NCI-H69 (cell line): ENCODE measurements at regions not wholly inside any gene's neighbourhood (a gene's known extent, or its start where the extent isn't known, plus 50 kb on each side); places are given as distances from the start of the nearest gene placed in this dataset.

Experiments
- DNase-seq: peaks from one replicate; lab custom pipeline; 2025; lab: John Stamatoyannopoulos, UW

DNA sequence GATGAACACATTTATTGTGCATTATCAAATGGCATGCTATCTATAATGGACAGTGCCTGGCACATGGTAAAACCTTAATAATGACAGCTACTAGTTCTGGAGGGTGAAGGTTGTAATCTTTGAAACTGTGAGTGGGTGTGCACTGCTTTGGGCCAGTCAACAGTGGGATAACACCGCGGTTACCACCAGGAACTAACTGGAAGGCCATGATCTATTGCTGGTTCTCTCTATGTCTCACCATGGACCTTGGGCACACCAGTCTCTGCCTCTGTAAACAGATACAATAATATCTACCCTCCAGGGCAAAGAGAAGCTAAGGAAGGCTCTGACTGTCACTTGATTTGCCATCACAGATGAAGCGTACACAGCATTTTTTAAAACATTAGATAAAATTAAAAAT lies 198.6 kb upstream of the ESRRG start:
- DNase-seq = no peak

DNA sequence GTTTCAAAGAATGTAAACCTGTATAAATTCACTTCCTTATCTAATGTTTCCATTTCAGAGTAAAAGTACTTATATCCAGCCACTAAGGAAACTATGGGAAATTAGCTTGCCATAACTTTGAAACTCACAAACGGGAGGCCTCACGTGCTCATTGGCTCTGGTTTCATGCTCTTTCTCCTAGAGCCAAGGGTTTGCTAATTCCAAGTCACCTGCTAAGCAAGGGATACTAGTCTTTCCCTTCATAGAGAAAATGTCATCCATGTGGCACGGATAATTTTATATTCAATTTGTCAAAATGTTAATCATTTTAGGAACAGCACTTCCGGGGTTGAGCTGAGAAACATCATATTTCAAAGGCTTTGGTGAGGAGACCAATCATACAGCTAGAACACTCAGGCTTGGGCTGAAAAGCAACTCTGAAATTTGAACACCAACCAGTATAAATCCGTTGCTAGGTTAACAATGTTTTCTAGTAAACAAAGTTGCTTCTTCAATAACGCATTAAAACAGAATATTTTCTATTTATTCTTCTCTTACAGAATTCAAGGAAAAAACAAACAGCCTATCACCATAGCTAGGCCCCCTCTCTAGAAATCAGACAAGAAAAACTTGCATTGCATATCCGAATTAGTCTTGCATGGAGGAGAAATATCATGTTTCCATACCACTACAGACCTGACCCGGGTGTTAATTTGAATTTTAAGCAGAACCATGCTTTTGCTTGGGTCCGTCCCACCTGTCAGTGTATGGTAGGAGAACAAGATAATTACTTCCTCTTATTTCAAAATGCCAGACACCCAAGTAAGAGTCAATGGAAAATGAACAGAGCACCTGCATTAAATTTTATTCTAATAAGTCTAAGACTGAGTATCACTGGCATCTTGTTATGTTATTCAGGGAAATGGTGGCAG lies 196.1 kb upstream of the ESRRG start:
- no peak for DNase-seq

DNA sequence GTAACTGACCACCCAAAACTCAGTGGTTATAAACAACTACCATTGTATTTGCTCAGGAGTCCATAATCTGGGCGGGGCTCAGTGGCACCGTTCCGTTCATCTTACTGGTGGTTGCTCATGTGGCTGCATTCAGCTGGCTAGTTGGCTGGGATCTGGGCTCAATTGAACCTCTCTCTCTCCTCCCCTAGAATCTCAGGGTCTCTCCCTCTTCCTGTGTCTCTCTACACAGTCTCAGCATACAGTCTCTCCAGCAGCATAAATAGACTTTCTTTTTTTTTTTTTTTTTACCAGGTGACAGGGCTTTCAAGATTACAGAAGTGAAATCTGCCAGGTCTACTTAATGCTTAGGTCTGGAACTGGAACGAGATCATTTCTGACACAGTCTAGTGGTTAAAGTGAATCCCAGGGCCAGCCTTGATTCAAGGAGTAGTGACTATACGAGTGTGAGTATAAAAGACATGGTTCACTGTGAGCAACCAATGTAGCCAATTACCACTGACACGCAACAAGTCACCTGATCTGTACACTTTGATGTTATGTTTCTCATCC lies 193.7 kb upstream of the ESRRG start:
- no peak for DNase-seq

DNA sequence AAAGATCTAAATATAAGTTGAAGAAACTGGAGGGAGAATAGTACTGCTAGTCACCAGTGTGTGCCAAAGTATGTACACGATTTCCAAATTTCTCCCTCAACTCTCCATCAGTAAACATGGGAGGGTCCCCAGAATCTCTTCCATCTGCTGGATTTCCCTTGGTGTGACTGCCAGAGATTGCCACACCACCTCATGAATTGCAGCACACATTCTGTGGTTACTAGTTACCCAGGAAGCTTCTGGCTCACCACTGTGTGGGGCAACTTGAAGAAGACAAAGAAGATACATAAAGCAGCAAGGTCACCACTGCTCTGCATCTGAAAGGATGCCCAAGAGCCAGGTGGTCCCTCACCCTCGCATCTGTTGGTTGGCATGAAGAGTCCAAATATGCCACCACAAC lies 191.7 kb upstream of the ESRRG start:
- no peak for DNase-seq

DNA sequence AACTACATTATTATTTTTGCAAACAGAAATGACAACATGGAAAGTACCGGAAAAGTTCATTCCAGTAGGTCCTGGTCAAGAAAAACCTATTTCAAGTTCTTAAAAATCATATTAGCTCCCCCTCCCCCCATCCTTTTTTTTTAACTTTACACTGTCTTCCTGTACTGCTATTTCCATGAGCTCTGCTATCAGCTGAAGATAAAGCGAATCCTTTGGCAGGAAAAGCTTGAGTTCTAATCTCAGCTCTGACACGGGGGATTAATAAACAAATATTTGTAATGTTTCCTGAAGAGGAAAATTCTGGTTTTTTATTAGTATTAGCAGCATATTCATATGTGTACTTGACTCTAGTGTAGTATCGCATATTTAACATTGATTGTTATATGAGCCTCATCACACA lies 190.7 kb upstream of the ESRRG start:
- DNase-seq = no peak

DNA sequence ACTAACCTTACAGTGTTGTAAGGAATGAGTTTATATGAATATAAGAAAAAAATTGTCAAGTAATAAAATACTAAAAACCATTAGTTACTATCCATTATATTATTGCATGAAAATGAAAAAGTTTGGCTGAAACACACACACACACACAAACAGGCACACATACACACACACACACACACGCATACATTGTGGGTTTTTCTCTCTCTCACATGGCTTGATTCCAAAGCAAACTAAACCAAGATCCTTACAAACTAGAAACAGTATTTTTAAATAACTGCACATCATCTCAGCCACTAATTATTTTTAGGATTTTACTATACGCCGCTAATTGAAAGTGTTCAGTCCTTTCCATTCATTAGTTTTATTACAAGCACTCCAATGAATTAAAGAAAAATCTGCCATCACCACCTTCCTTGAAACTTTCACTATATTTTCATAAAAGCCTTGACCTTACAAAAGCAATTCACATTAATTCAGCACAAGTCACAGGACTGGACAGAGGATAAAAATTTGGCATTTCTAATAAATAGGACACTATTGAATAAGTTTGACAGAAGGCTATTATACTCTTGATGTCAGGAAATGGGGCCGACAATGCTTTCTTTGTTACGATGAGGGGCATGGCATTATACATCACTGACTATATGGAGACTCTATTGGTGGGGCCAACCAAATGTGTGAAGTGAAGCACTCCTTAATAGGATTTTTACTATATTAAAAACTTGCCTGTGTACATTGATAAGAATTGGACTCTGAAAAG lies 187.0 kb upstream of the ESRRG start:
- DNase-seq = no peak

DNA sequence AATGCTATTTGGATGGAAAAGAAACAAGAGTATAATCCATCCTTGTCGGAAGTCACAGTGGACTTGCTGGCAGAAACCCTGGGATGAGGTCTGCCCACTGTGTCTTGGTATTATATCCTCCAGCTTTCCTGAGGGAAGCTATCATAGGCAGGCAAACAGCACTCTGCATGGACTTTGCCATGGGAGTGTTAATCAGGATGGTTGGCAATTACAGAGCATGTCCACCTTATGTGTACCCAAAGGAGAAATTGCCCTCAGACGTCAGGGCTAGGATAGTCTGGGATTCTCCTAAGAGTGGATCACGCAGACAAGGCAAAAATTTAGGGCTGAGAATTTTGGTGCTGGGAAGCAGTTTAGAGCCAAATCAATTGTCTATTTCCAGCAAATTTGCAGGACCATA lies 184.9 kb upstream of the ESRRG start:
- peak; percentile 22 for DNase-seq

DNA sequence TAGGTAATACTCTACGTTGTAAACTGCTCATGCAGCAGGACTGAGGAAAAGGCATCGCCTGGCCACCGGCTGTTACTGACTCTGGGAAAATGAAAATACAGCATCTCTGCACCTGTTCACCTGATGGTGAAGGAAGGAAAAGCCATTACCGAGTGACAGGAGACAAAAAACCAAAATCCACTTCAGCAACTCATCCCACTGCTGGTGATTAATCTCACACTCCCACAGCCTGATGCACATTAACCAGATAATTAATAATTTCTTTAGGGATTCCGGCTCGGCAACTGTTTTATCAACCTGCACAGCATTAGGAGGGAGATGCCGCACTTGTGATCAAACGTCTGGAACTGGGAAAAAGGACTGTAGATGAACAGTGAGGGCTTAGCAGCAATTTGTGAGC lies 183.9 kb upstream of the ESRRG start:
- DNase-seq = no peak

DNA sequence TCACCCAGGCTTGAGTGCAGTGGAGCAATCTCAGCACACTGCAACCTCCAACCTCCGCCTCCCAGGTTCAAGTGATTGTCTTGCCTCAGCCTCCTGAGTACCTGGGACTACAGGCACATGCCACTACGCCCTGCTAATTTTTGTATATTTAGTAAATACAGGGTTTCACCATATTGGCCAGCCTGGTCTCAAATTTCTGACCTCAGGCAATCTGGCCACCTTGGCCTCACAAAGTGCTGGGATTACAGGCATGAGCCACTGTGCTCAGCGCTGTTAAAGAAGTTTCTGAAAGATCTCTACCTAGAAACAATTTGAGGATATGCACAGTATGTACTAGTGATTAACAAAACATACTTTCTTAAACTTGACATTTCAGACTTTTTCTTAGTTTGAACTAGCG lies 182.6 kb upstream of the ESRRG start:
- peak; percentile 57 for DNase-seq

DNA sequence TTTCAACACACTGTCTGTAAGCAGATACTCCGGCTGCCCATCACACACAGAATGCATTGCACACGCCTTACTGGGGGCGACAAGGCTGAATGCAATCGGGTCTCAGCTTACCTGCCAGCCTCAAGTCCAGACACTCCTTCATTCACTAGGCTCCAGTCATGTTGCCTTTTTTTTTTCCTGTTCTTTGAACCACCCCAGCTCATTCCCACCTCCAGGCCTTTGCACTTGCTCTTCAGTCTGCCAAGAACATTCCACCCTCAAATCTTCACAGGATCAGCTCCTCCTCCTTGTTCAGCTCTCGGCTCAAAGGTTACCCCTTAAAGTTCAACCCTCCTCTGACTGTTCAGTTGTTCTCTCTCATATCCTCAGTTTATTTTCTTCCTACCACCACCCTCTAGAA lies 181.9 kb upstream of the ESRRG start:
- no peak for DNase-seq

DNA sequence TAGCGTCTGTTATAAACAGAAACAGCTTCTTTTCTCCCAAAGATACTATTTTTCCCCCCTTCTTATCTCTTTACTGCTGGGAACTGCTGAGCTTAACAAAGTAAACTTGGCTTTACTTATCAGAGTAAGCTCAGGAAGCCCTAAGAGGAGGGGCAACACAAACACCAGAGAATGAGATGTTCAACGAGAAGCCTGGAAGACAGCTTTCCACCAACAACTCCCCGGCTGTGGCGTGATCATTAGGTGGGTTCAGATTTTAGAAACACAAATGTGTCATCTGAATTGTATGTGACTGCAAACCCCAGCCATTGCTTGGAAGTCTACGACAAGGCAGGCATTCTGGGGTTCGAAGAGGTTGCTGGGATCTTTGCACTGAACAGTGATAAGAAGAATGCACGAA lies 181.2 kb upstream of the ESRRG start:
- DNase-seq = no peak

DNA sequence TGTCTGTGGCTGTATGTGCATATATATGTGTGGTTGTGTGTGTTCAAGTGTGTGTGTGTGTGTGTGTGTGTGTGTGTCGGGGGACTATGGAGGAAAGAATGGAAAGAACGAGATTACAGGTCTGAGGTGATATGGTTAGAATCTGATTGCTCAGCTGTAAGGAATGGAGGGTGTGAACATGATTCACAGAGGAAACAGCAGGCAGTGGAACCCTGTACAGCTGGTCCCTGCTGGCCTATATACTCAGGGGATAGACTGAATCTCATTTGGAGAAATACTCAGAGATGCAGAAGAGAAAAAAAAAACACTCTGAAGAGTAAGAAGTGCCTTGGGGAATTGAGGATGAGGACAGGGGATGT lies 180.1 kb upstream of the ESRRG start:
- peak; percentile 82 for DNase-seq

DNA sequence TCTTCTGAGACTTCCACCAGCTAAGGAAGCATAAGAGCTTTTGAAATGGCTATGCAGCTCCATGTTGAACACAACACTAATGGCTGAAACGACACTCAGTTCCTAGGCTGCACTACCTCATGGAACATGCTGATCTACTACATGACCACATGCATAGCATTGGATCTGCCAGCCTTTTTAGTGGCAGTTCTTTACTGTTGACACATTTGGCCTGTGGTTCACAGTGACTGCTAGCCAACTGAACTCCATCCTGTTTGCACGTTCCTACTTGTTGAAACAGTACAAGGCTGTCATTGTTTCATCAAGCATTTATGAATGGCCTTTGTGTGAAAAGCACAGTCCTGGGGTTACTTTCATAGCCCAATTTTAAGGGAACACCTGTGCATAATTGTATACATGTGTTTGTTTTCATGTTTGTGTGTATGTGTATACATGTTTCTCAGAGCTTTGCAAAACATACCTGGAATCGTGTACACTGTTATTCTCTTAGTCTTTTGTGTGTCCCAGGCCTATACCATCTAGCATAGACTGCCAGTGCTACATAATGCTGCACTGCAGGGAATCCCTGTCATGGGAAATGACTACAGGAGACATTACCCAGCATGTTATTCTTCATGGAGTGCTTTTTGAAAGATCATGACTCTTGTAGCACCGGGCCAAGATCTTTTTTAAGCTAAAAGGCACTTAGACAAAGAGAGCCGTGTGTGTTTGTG lies 179.6 kb upstream of the ESRRG start:
- peak; percentile 83 for DNase-seq

DNA sequence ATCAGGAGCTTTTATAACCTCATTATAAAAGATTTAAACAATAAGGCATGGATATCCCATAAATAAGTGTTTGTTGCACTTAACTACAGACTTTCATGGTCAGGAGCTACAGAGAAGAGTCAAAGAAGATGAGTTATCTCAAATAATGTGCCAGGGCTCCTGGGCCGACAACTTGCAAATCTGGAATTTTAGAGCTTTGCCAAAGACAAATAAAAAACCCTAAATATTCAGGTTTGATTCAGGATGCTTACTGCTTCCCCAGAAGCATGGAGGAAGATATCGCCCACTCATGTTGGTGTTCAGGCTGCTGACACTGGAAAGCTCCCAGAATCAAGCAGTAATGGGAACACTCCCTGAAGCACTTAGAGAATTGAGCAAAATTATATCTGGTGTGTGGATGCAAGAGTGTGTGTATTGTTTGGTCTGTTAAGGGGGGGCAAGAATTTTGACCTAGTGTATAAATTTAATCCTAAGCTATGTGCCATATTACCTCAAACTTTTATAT lies 176.9 kb upstream of the ESRRG start:
- DNase-seq = no peak

DNA sequence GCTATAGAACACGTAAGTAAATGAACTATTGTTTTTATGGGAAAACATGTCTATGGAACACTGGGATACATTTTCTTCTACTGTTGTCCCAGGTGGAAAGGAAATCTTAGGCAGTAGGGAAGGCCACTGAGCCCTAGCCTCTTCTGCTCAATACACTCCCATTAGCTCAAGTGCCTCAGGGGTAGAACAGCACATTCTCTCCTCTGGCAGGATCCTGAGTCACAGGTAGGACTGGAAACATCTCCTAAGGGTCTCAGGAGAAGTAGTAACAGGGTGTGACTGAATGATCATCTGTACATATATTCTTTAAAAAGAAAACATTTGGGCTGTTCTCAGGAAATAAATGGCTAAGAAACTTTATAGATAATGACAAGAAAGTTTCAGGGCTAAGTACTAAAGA lies 175.6 kb upstream of the ESRRG start:
- no peak for DNase-seq

DNA sequence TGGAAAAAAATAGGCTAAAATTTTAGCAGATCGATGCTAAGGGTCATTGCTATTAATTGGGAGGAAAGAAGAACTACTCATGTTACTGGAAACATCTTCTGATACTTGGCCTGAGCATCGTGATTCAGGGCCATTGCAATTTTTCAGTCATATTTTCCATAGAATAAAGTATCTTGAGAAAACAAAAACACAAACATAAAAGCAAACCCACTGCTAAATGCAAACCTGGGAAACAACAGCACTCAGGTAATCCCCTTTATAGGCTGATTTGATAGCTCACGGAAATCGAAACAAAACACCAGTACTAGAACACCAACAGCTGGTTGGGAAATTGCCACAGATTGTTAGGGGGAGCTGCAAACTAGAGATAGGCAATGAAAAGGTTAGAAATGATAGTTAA lies 172.9 kb upstream of the ESRRG start:
- peak; percentile 19 for DNase-seq

DNA sequence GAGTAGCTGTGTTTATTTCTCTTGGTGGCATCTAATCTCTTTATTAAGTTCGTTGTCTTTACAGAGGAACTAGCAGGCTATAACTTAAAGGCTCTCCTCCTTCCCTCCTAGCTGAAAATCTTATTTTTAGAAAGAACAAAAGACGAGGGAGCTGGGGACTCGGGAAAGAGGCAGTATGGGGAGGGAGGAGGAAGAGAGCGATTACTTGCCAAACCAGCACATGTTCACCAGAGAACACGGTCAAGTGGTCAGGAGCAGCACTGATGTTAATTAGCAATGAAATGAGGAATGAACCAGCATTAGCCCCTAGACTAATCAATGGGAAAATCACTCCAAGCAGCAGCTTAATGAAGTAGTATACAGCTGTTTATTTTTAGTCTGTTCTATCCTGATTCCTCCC lies 171.3 kb upstream of the ESRRG start:
- DNase-seq = peak; percentile 20

DNA sequence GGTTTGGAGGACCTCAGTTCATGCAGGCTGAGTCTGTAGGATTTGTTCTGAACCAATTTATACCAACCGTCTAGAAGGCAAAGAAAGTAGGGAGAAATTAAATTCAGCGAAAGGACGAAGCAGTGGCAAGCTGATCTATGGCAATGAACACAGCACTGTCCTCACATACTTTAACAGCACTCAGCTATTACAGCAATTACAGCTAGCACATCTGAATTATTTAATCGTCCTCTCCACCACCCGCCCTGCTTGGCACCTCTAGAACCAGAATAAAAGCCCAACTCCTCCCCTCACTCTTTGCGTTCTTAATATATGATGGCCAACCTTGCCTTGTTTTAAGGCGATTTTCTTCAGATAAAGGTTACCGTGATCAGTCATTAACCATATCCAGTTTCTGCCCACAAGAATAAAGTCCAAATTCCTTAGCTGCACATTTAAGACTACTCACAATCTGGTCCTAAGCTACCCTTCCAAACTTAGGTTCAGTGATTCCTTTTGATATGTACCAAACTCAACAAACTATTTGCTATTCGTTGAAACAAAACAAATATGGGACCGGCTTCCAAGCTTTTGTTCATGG lies 169.4 kb upstream of the ESRRG start:
- peak; percentile 76 for DNase-seq

DNA sequence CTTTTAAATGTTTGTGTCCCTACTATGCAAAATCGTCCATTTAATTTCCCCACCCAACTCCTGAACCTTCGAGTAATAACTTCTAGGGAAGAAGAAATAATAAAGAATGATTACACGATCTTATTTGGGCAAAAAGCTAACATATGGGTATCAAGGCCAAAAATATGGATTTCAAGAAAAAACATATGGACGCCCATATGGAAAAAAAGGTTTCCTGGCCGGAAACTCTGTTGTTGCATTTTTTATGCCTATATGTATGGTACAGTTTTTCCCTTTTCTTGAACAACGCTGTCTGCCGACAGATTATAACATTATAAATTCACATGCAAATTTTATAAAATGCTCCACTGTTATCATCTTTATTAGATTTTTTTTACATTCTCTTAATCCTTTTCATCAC lies 167.6 kb upstream of the ESRRG start:
- no peak for DNase-seq

DNA sequence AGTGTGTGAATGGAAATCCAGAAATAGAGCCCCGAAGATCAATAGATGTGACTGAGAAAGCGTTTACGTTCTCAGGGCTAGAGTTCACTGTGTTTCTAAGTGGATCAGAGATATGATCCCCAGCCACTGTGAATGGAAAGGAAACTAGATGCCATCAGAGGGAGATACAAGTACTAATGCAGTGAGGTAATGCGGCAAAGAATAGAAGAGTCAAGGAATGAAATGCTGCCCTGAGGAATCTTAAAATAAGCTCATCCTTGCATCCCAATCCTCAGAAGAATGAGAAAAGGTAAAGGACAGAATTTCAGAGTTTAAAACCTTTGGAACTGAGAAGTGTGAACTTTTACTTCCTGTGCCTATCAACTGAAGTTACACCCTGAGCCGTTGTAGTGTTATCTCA lies 165.5 kb upstream of the ESRRG start:
- no peak for DNase-seq

DNA sequence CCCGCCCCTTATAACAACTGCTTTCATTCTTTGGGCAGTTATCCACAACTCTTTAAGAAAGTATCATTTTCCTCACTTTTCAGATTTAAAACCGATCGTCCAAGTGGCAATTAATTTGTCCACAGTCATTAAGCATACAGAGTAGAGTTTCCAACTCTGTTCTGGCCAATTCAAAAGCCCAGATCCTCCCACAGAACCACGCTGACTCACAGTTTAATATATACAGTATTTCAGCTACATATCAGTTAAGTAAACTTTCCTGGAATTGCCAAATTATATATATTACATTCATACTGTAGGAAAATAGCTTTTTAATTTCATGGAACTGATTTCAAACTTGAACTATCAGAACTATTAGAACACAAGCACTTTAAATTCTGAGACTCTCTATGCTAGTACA lies 163.8 kb upstream of the ESRRG start:
- no peak for DNase-seq

DNA sequence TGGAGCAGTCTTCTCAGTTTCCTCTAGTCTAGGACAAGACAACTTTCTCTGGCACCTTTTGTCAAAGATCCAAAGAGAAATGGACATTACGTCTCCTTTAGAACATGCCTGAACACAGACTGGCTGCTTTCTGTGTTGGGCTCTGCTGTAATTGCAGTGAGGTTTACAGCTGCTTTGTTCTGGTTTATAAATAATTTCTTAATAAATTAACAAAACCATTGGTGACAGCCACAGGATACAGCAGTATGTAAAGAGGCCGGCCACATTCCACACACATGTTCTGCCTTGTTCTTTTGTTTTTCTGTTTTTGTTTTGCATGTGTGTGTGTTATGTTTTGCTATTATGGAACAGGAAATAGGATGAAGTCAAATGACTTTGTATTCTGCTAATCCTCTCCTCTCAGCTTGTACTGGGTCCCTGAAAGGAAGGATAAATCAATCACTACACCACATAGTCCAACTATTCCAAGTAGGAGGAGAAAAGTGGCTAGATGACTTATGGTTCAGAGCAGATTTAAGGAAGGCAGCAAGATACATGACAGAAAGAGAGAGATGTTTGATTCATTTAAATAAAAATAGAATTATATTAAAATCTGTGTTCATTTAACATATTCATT lies 161.5 kb upstream of the ESRRG start:
- DNase-seq = peak; percentile 24
